HEK293 (cell line): ENCODE measurements at regions not wholly inside any gene's neighbourhood (a gene's known extent, or its start where the extent isn't known, plus 50 kb on each side); places are given as distances from the start of the nearest gene placed in this dataset.

Source experiments
- CTCF ChIA-PET: fragments of 350-600 bp; formaldehyde crosslinking; extraction: SDS; loops from one replicate; lab custom pipeline; 2021; ENCODE audit warnings: antibody characterized with exemption; lab: Yijun Ruan, JAX
- POLR2A ChIA-PET: fragments of 300-600 bp; formaldehyde crosslinking; extraction: SDS; loops from one replicate; lab custom pipeline; 2020; ENCODE audit warnings: antibody characterized with exemption, inconsistent platforms; lab: Yijun Ruan, JAX
- H3K27ac ChIP-seq: fragments of 200-500 bp; sonication (Bioruptor generic); 2 replicates; pipeline ENCODE4 v1.5.1; 2014; ENCODE audit warnings: low read depth, low read length, control low read depth, inconsistent platforms; ENCODE audit errors: extremely low read depth
- H3K36me3 ChIP-seq, 2 experiments: fragments of 200-500 bp in 1 of 2; sonication (Bioruptor generic) in 1 of 2; 1 replicate in 1 of 2; 2 replicates in 1 of 2; pipeline ENCODE4 v1.5.1; 2014 to 2017; ENCODE audit warnings: inconsistent platforms in 2 of 2, low read length in 2 of 2; ENCODE audit not compliant: control insufficient read depth in 2 of 2, insufficient read depth in 1 of 2
- H3K4me1 ChIP-seq: fragments of 200-500 bp; sonication (Bioruptor generic); 2 replicates; pipeline ENCODE4 v1.5.1; 2014; ENCODE audit warnings: mild to moderate bottlenecking, low read length, inconsistent platforms; ENCODE audit not compliant: control insufficient read depth, insufficient read depth
- H3K4me3 ChIP-seq: 2 replicates; pipeline ENCODE4 v1.5.1; 2011; ENCODE audit warnings: low read depth, mild to moderate bottlenecking, control low read depth, low read length, moderate library complexity
- H3K9me3 ChIP-seq: fragments of 200-500 bp; sonication (Bioruptor generic); 2 replicates; pipeline ENCODE4 v1.5.1; 2014; ENCODE audit warnings: low read depth, low read length, inconsistent platforms; ENCODE audit not compliant: control insufficient read depth, insufficient read depth
- BCL11A ChIP-seq: fragments of 450-650 bp; formaldehyde crosslinking; IDR thresholded peaks from 2 replicates; pipeline ENCODE4 v1.5.1; 2016; ENCODE audit warnings: low read depth, missing biosample characterization, missing genetic modification characterization
- BCL6B ChIP-seq: fragments of 450-650 bp; formaldehyde crosslinking; IDR thresholded peaks from 2 replicates; pipeline ENCODE4 v1.5.1; 2017; ENCODE audit warnings: missing biosample characterization, missing genetic modification characterization
- GLIS2 ChIP-seq: fragments of 450-650 bp; formaldehyde crosslinking; IDR thresholded peaks from 2 replicates; pipeline ENCODE4 v1.5.1; 2016; ENCODE audit warnings: missing biosample characterization, missing genetic modification characterization
- KLF10 ChIP-seq: fragments of 450-650 bp; IDR thresholded peaks from 2 replicates; pipeline ENCODE4 v1.5.1; 2018; ENCODE audit warnings: missing biosample characterization, mild to moderate bottlenecking, missing genetic modification characterization
- KLF7 ChIP-seq: fragments of 450-650 bp; formaldehyde crosslinking; IDR thresholded peaks from 2 replicates; pipeline ENCODE4 v1.5.1; 2016; ENCODE audit warnings: missing biosample characterization, missing genetic modification characterization, borderline replicate concordance
- REPIN1 ChIP-seq: fragments of 450-650 bp; formaldehyde crosslinking; IDR thresholded peaks from 2 replicates; pipeline ENCODE4 v1.5.1; 2017; ENCODE audit warnings: missing biosample characterization, missing genetic modification characterization, low read depth
- REST ChIP-seq: fragments of 450-650 bp; formaldehyde crosslinking; IDR thresholded peaks from 2 replicates; pipeline ENCODE4 v1.5.1; 2016; ENCODE audit warnings: missing biosample characterization, missing genetic modification characterization
- ZFP69B ChIP-seq: fragments of 450-650 bp; formaldehyde crosslinking; IDR thresholded peaks from 2 replicates; pipeline ENCODE4 v1.5.1; 2016; ENCODE audit warnings: missing biosample characterization, missing genetic modification characterization
- ZNF114 ChIP-seq: fragments of 450-650 bp; formaldehyde crosslinking; IDR thresholded peaks from 2 replicates; pipeline ENCODE4 v1.5.0; 2017; ENCODE audit warnings: missing biosample characterization, missing genetic modification characterization
- ZNF23 ChIP-seq: fragments of 450-650 bp; formaldehyde crosslinking; IDR thresholded peaks from 2 replicates; pipeline ENCODE4 v1.5.1; 2016; ENCODE audit warnings: missing biosample characterization, missing genetic modification characterization, borderline replicate concordance
- ZNF274 ChIP-seq, 2 experiments: fragments of 200-500 bp in 1 of 2; fragments of 450-650 bp in 1 of 2; sonication (Bioruptor generic) in 1 of 2; formaldehyde crosslinking in 1 of 2; IDR thresholded peaks; 2 replicates each; pipeline versions ENCODE4 v1.5.1 to v1.6.1; 2014 to 2016; ENCODE audit warnings: borderline replicate concordance in 1 of 2, inconsistent platforms in 1 of 2, low read length in 1 of 2, missing biosample characterization in 1 of 2, missing genetic modification characterization in 1 of 2
- ZNF335 ChIP-seq: fragments of 450-650 bp; formaldehyde crosslinking; conservative IDR thresholded peaks from 2 replicates; pipeline ENCODE4 v1.5.1; 2016; ENCODE audit warnings: missing biosample characterization, missing genetic modification characterization
- ZNF341 ChIP-seq: fragments of 450-650 bp; formaldehyde crosslinking; IDR thresholded peaks from 2 replicates; pipeline ENCODE4; 2016; ENCODE audit warnings: low read depth, missing biosample characterization, missing genetic modification characterization
- ZNF433 ChIP-seq: fragments of 450-650 bp; formaldehyde crosslinking; IDR thresholded peaks from 2 replicates; pipeline ENCODE4 v1.5.1; 2016; ENCODE audit warnings: missing biosample characterization, missing genetic modification characterization, low read depth
- ZNF596 ChIP-seq: fragments of 450-650 bp; IDR thresholded peaks from 2 replicates; pipeline ENCODE4 v1.5.0; 2018; ENCODE audit warnings: missing biosample characterization, mild to moderate bottlenecking, missing genetic modification characterization, moderate library complexity
- ZNF600 ChIP-seq: fragments of 450-650 bp; formaldehyde crosslinking; IDR thresholded peaks from 2 replicates; pipeline ENCODE4 v1.5.1; 2016; ENCODE audit warnings: missing biosample characterization, missing genetic modification characterization
- ZNF623 ChIP-seq: fragments of 450-650 bp; formaldehyde crosslinking; IDR thresholded peaks from 2 replicates; pipeline ENCODE4 v1.5.1; 2016; ENCODE audit warnings: missing biosample characterization, missing genetic modification characterization
- ZNF658 ChIP-seq: fragments of 450-650 bp; formaldehyde crosslinking; IDR thresholded peaks from 2 replicates; pipeline ENCODE4; 2016; ENCODE audit warnings: missing biosample characterization, missing genetic modification characterization
- ZNF792 ChIP-seq: fragments of 450-650 bp; formaldehyde crosslinking; IDR thresholded peaks from 2 replicates; pipeline ENCODE4 v1.5.1; 2016; ENCODE audit warnings: missing biosample characterization, missing genetic modification characterization
- ZNF830 ChIP-seq: fragments of 450-650 bp; IDR thresholded peaks from 2 replicates; pipeline ENCODE4 v1.5.0; 2018; ENCODE audit warnings: missing biosample characterization, missing genetic modification characterization, low read depth, mild to moderate bottlenecking, moderate library complexity
- ZSCAN16 ChIP-seq: fragments of 450-650 bp; formaldehyde crosslinking; IDR thresholded peaks from 2 replicates; pipeline ENCODE4 v1.5.1; 2016; ENCODE audit warnings: missing biosample characterization, missing genetic modification characterization
- ZXDB ChIP-seq: fragments of 450-650 bp; formaldehyde crosslinking; IDR thresholded peaks from 2 replicates; pipeline ENCODE4 v1.5.1; 2016; ENCODE audit warnings: missing biosample characterization, missing genetic modification characterization
- TF ChIP-seq, protein P1 (sequence below): fragments of 450-650 bp; formaldehyde crosslinking; IDR thresholded peaks from 2 replicates; pipeline ENCODE4 v1.5.1; 2016; ENCODE audit warnings: missing biosample characterization, missing genetic modification characterization

DNA sequence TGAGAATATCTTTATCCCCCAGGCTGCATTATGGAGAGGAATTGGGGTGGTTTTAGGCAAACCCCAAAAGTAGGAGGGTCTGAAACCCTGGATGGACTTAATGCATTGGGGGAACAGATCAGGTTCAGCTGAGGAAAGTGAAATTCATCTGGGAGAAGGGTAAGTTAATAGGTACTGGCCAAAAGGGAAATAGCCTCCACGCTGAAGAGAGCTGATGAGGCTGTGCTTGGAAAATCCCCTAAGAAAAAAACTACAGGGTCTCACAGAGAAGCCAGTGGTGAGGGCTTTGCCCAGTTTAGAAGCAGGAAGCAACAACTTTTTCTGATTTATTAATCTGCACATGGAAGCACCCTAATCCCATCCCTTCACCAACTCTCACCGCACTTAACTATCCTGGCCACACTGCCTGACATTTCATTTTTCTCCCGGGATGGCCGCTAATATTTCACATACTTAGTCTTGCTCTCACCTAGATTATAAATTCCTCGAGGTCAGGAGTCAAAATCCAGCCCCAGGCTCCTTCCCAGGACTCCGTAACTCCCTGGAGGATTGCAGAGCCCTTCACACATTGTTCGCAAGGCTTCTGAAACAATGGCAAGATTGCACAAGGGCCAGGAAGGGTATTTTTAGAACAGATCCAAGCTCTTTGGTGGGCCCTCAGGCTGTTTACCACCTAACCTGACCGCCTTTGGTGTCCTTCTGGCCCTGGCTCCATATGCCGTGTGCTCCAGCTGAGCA is 60.9 kb upstream of the TARBP1 start:
- no peaks in the 10 kb centered on the region for H3K36me3 ChIP-seq
- ChIA-PET POLR2A (no interaction called here), CTCF (interaction anchor here (0.5 to 0.9 kb wide), 2 partner anchors 40 to 361 kb away, joined by 3 read pairs; no protein-coding TSS in a partner anchor)
- TF ChIP-seq REPIN1: no peak
- TF ChIP-seq ZNF658 (tag by site-specific recombination): no peak
- no peak for TF ChIP-seq ZNF830 (tag by site-specific recombination)
- TF ChIP-seq, protein P1, sequence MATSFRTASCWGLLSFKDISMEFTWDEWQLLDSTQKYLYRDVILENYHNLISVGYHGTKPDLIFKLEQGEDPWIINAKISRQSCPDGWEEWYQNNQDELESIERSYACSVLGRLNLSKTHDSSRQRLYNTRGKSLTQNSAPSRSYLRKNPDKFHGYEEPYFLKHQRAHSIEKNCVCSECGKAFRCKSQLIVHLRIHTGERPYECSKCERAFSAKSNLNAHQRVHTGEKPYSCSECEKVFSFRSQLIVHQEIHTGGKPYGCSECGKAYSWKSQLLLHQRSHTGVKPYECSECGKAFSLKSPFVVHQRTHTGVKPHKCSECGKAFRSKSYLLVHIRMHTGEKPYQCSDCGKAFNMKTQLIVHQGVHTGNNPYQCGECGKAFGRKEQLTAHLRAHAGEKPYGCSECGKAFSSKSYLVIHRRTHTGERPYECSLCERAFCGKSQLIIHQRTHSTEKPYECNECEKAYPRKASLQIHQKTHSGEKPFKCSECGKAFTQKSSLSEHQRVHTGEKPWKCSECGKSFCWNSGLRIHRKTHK (tag by site-specific recombination): no peak
- TF ChIP-seq ZNF23: no peak
- TF ChIP-seq ZNF623 (tag by site-specific recombination): peak; percentile 63; the same call in 1 of the 2 replicates
- no peak for TF ChIP-seq KLF7 (tag by site-specific recombination)
- no peak for TF ChIP-seq ZXDB (tag by site-specific recombination)
- 0 out of 2 replicates have a peak, but pooled peaks have one; percentile 25 for TF ChIP-seq ZNF600 (tag by site-specific recombination)
- TF ChIP-seq ZFP69B (tag by site-specific recombination): no peak
- TF ChIP-seq BCL11A (tag by site-specific recombination): no peak
- no peak for TF ChIP-seq ZNF596 (tag by site-specific recombination)
- TF ChIP-seq ZNF274 (IDR thresholded peaks at IDR 0.05; ENCODE audit: low read length): no peak
- TF ChIP-seq ZNF274 (tag by site-specific recombination; IDR thresholded peaks at IDR 0.05; ENCODE audit: borderline replicate concordance): no peak
- TF ChIP-seq ZSCAN16: no peak
- TF ChIP-seq KLF10 (tag by site-specific recombination): no peak
- TF ChIP-seq ZNF433 (tag by site-specific recombination): 0 out of 2 replicates have a peak, but pooled peaks have one; percentile 11
- no peak for TF ChIP-seq ZNF335 (tag by site-specific recombination)
- no peak for TF ChIP-seq BCL6B (tag by site-specific recombination)
- TF ChIP-seq ZNF114: no peak
- H3K4me3 ChIP-seq: no peak overlapping the region
- H3K27ac ChIP-seq: no peak overlapping the region
- no peaks in the 10 kb centered on the region for H3K9me3 ChIP-seq
- peaks cover 30% of the 10 kb centered on the region for H3K4me1 ChIP-seq

- TF ChIP-seq REST (tag by site-specific recombination): peak; percentile 78
- TF ChIP-seq ZNF792 (tag by site-specific recombination): no peak
- peak; percentile 46; the same call in 1 of the 2 replicates for TF ChIP-seq ZNF341 (tag by site-specific recombination)
- TF ChIP-seq GLIS2 (tag by site-specific recombination): no peak
- Histone ChIP-seq H3K36me3 (no peaks in the 10 kb centered on the region), H3K4me3 (no peak overlapping the region), H3K9me3 (no peaks in the 10 kb centered on the region), H3K4me1 (peaks cover 34% of the 10 kb centered on the region), H3K27ac (no peak overlapping the region)
- ChIA-PET POLR2A (no interaction called here), CTCF (interaction anchor here (0.5 to 1.0 kb wide), 4 partner anchors 15 to 718 kb away, joined by 3 to 4 read pairs (median 3); no protein-coding TSS in a partner anchor)
Measured at GRCh38 chr1:234538930-234539649, 60.1 kb upstream of the TARBP1 start.
